Liver (tissue), 2 donors: ENCODE measurements at regions not wholly inside any gene's neighbourhood (a gene's known extent, or its start where the extent isn't known, plus 50 kb on each side); places are given as distances from the start of the nearest gene placed in this dataset.

ENCODE experiments used
- EGR1 ChIP-seq, 2 donors: IDR thresholded peaks; 2 replicates each; pipeline ENCODE4 v1.6.1; 2016 to 2018; ENCODE audit warnings: antibody characterized with exemption in 2 of 2, low read depth in 2 of 2
- MAX ChIP-seq: IDR thresholded peaks from 2 replicates; pipeline ENCODE4 v1.6.1; 2016; ENCODE audit warnings: antibody characterized with exemption
- donor health status: healthy.

- no peak for TF ChIP-seq MAX
- TF ChIP-seq EGR1 (IDR thresholded peaks at IDR 0.05; ENCODE audit: low read depth in 2 of 2) = no peak
Measured at GRCh38 chr4:53859305-53859704, 205.1 kb downstream of the CHIC2 start.
